ENCODE measurements at regions not wholly inside any gene's neighbourhood (a gene's known extent, or its start where the extent isn't known, plus 50 kb on each side); places are given as distances from the start of the nearest gene placed in this dataset.

GRCh38 chr7:10662982-10663884, 310.4 kb upstream of the PHF14 start:
- H2BK15ac ChIP-seq (ENCODE audit: low read depth, low read length) = no peak overlapping the region
- ATAC-seq (ENCODE audit: low read depth) (no peak), DNase-seq (no peak)
- H3K4me3 ChIP-seq (ENCODE audit: insufficient read depth, low read depth, low read length) = no peak overlapping the region
- no peaks in the 10 kb centered on the region for H3K27me3 ChIP-seq (ENCODE audit: control insufficient read depth, insufficient read depth, low read length)
- dilution Hi-C loops (cut with HindIII; ENCODE audit: low sequenced_read_pairs, unreplicated experiment) = no loop called here
- no peak overlapping the region for H4K5ac ChIP-seq (ENCODE audit: low read depth, low read length)
- no peak overlapping the region for H3K4ac ChIP-seq (ENCODE audit: low read depth, low read length)
- WGBS, 2 experiments (ENCODE audit: extremely low coverage in 2 of 2, insufficient read length in 1 of 2) = no CpG with 5 or more reads among the region's 5 CpGs
- no peak overlapping the region for H2BK120ac ChIP-seq (ENCODE audit: low read depth, low read length)
- no peak overlapping the region for H2AFZ ChIP-seq (replicated peaks; ENCODE audit: low read length, poor library complexity)
- no peak overlapping the region for H2BK5ac ChIP-seq (ENCODE audit: low read depth, low read length, poor library complexity, severe bottlenecking)
- H3K36me3 ChIP-seq (ENCODE audit: control insufficient read depth, insufficient read depth, low read length) = no peaks in the 10 kb centered on the region
- H3K79me1 ChIP-seq (ENCODE audit: low read depth in 1 of 2, low read length in 2 of 2) = no peaks in the 10 kb centered on the region
- H2AK9ac ChIP-seq (replicated peaks; ENCODE audit: low read depth, low read length, poor library complexity) = no peak overlapping the region
- H3K4me1 ChIP-seq (ENCODE audit: control insufficient read depth, insufficient read depth, low read length) = no peaks in the 10 kb centered on the region
- intact Hi-C loops (cut with micrococcal nuclease) = no loop called here
- POLR2A ChIA-PET (ENCODE audit: unreplicated experiment) = no interaction called here
- no peak overlapping the region for H3K56ac ChIP-seq (ENCODE audit: extremely low read depth, insufficient read depth, low read length)
- no peaks in the 10 kb centered on the region for H4K20me1 ChIP-seq (ENCODE audit: insufficient read depth, low read length)
- H2AK5ac ChIP-seq (ENCODE audit: low read depth, low read length) = no peak overlapping the region
- no peak overlapping the region for H2BK20ac ChIP-seq (ENCODE audit: low read depth, low read length)
- no peak overlapping the region for H3K23ac ChIP-seq (ENCODE audit: low read depth, low read length)
- no peak overlapping the region for H4K8ac ChIP-seq (ENCODE audit: low read depth in 2 of 2, low read length in 2 of 2)
- H3K14ac ChIP-seq (replicated peaks; ENCODE audit: low read depth, low read length) = no peak overlapping the region
- H3K4me2 ChIP-seq (ENCODE audit: low read depth, low read length) = no peak overlapping the region
- CTCF ChIA-PET = no interaction called here
- TF ChIP-seq BHLHE40 (IDR thresholded peaks at IDR 0.05; ENCODE audit: low read depth, low read length) (no peak), CEBPB (IDR thresholded peaks at IDR 0.05; ENCODE audit: low read depth, low read length) (no peak), POLR2A (IDR thresholded peaks at IDR 0.05; ENCODE audit: low read depth, low read length) (no peak), MAFK (IDR thresholded peaks at IDR 0.05; ENCODE audit: low read depth, low read length) (no peak), RCOR1 (IDR thresholded peaks at IDR 0.05; ENCODE audit: insufficient replicate concordance, low read length) (no peak), USF2 (IDR thresholded peaks at IDR 0.05; ENCODE audit: low read depth, low read length) (no peak), ELK1 (IDR thresholded peaks at IDR 0.05; ENCODE audit: borderline replicate concordance, low read depth, low read length) (no peak), MXI1 (IDR thresholded peaks at IDR 0.05; ENCODE audit: borderline replicate concordance, low read depth, low read length) (no peak), RAD21 (IDR thresholded peaks at IDR 0.05; ENCODE audit: low read length) (no peak), CHD1 (IDR thresholded peaks at IDR 0.05; ENCODE audit: low read depth, low read length) (no peak), NFE2L2 (IDR thresholded peaks at IDR 0.05; ENCODE audit: low read depth, low read length) (no peak), FOS (IDR thresholded peaks at IDR 0.05; ENCODE audit: low read depth, low read length) (no peak), RFX5 (IDR thresholded peaks at IDR 0.05; ENCODE audit: low read depth, low read length) (no peak), CTCF (conservative IDR thresholded peaks at IDR 0.05; ENCODE audit: low read depth, low read length) (no peak), MAZ (IDR thresholded peaks at IDR 0.05; ENCODE audit: borderline replicate concordance, low read depth, low read length) (no peak), SMC3 (IDR thresholded peaks at IDR 0.05; ENCODE audit: low read depth, low read length) (no peak)
- H3K9ac ChIP-seq (ENCODE audit: low read depth, low read length) = no peak overlapping the region
- BruUV-seq (replicated peaks) = no TSS peak
- H4K91ac ChIP-seq (ENCODE audit: insufficient read depth, low read depth, low read length) = no peak overlapping the region
- H3K27ac ChIP-seq (ENCODE audit: insufficient read depth, low read length) = no peak overlapping the region
- in situ Hi-C loops (cut with MboI; ENCODE audit: low sequenced_read_pairs) = no loop called here
- H3K18ac ChIP-seq (ENCODE audit: low read depth, low read length) = no peak overlapping the region
- H3K9me1 ChIP-seq (ENCODE audit: insufficient read depth, low read length) = no peaks in the 10 kb centered on the region
- peaks cover 2% of the 10 kb centered on the region; the same call in 1 of the 2 replicates for H3K9me3 ChIP-seq (ENCODE audit: control insufficient read depth, insufficient read depth, low read length)

All from IMR-90 (cell line).